ENCODE measurements at regions not wholly inside any gene's neighbourhood (a gene's known extent, or its start where the extent isn't known, plus 50 kb on each side); places are given as distances from the start of the nearest gene placed in this dataset.

GRCh38 chr10:129309565-129309964 is 157.5 kb upstream of the MGMT start:
- Histone ChIP-seq H3K36me3 (ENCODE audit: control insufficient read depth in 2 of 2, extremely low read depth in 1 of 2, insufficient read depth in 2 of 2, low read length in 2 of 2) (no peaks in the 10 kb centered on the region), H3K9me1 (replicated peaks; ENCODE audit: control insufficient read depth, extremely low read depth, insufficient read depth, low read length) (no peaks in the 10 kb centered on the region), H3K79me2 (ENCODE audit: control insufficient read depth, insufficient read depth, low read length) (no peaks in the 10 kb centered on the region), H3K4me2 (ENCODE audit: insufficient read depth, low read length) (no peak overlapping the region), H3K27ac (ENCODE audit: insufficient read depth, low read depth, low read length) (no peak overlapping the region), H3K4me3 (replicated peaks in 1 of 3; ENCODE audit: insufficient read depth in 1 of 3, low read depth in 1 of 3, low read length in 3 of 3) (no peak overlapping the region), H3K27me3 (ENCODE audit: control insufficient read depth in 2 of 2, insufficient read depth in 2 of 2, low read length in 2 of 2) (no peaks in the 10 kb centered on the region), H2AFZ (ENCODE audit: low read depth, low read length) (no peak overlapping the region), H4K20me1 (replicated peaks; ENCODE audit: control insufficient read depth, extremely low read depth, insufficient read depth, low read length) (no peaks in the 10 kb centered on the region), H3K9me3 (replicated peaks; ENCODE audit: control insufficient read depth, insufficient read depth, low read length) (no peaks in the 10 kb centered on the region), H3K4me1 (ENCODE audit: control insufficient read depth, extremely low read depth, insufficient read depth, low read length) (peaks cover 13% of the 10 kb centered on the region), H3K9ac (replicated peaks; ENCODE audit: extremely low read depth, insufficient read depth, low read length) (no peak overlapping the region)
- ChIA-PET POLR2A (no interaction called here), CTCF (no interaction called here)
- FAIRE-seq (no peak), DNase-seq (ENCODE audit: low read depth, low spot score) (no peak)
- no peak for TF ChIP-seq POLR2A (IDR thresholded peaks at IDR 0.05; ENCODE audit: low read depth, low read length)
- no peak for TF ChIP-seq POLR2AphosphoS5 (IDR thresholded peaks at IDR 0.05; ENCODE audit: insufficient read depth, low read depth, low read length)
- no peak for TF ChIP-seq JUN (IDR thresholded peaks at IDR 0.05; ENCODE audit: borderline replicate concordance, insufficient read depth, insufficient read length, low read depth)
- TF ChIP-seq GATA2 (IDR thresholded peaks at IDR 0.05; ENCODE audit: insufficient read depth, insufficient read length, low read depth, low read length) = no peak
- no peak for TF ChIP-seq CTCF (IDR thresholded peaks at IDR 0.05; ENCODE audit: extremely low read depth in 1 of 2, insufficient read depth in 1 of 2, low read depth in 1 of 2, low read length in 2 of 2)
- no peak for TF ChIP-seq MYC (IDR thresholded peaks at IDR 0.05; ENCODE audit: low read depth, low read length)
- TF ChIP-seq MAX (IDR thresholded peaks at IDR 0.05; ENCODE audit: insufficient read depth, insufficient read length) = no peak
- TF ChIP-seq EZH2 (IDR thresholded peaks at IDR 0.05; ENCODE audit: borderline replicate concordance, low read depth, low read length, severe bottlenecking) = no peak
- TF ChIP-seq FOS (IDR thresholded peaks at IDR 0.05; ENCODE audit: borderline replicate concordance, insufficient read depth, low read length) = no peak
- dilution Hi-C loops (cut with MboI; ENCODE audit: extremely low pct_ligation_motif_present, low sequenced_read_pairs) = no loop called here
- intact Hi-C loops (cut with micrococcal nuclease) = loop anchor here (5.0 kb wide), 2 partner anchors 158 to 1317 kb away; partner anchors contain the start of gene MGMT
- BruUV-seq (replicated peaks) = no TSS peak
